GM11168 (cell line): ENCODE measurements at regions not wholly inside any gene's neighbourhood (a gene's known extent, or its start where the extent isn't known, plus 50 kb on each side); places are given as distances from the start of the nearest gene placed in this dataset.

Experiments used
- in situ Hi-C: fragments of 300-500 bp; cut with MboI; formaldehyde crosslinking; loops from one replicate; pipeline ENCODE4 v1.12.0; 2022; ENCODE audit warnings: low sequenced_read_pairs; ENCODE audit not compliant: unreplicated experiment

GRCh38 chr10:123434435-123435039 is 231.6 kb upstream of the GPR26 start:
- in situ Hi-C loops = no loop called here

GRCh38 chr10:123442901-123443300 is 223.3 kb upstream of the GPR26 start:
- in situ Hi-C loops = no loop called here

GRCh38 chr10:123443924-123444323 is 222.2 kb upstream of the GPR26 start:
- in situ Hi-C loops = no loop called here

GRCh38 chr10:123445261-123445775 is 220.8 kb upstream of the GPR26 start:
- in situ Hi-C loops = no loop called here

GRCh38 chr10:123446449-123447156 is 219.6 kb upstream of the GPR26 start:
- in situ Hi-C loops = no loop called here

GRCh38 chr10:123449234-123449962 is 216.8 kb upstream of the GPR26 start:
- in situ Hi-C loops = no loop called here

GRCh38 chr10:123450956-123451605 is 215.1 kb upstream of the GPR26 start:
- in situ Hi-C loops = no loop called here

- in situ Hi-C loops = no loop called here
Measured at GRCh38 chr10:123451618-123452245, 214.4 kb upstream of the GPR26 start.

- in situ Hi-C loops = no loop called here
Measured at GRCh38 chr10:123454987-123455386, 211.2 kb upstream of the GPR26 start.

- in situ Hi-C loops = no loop called here
Measured at GRCh38 chr10:123455861-123456260, 210.3 kb upstream of the GPR26 start.

GRCh38 chr10:123458933-123459332 is 207.2 kb upstream of the GPR26 start:
- in situ Hi-C loops = no loop called here

- in situ Hi-C loops = no loop called here
Measured at GRCh38 chr10:123459371-123460091, 206.6 kb upstream of the GPR26 start.

GRCh38 chr10:123462246-123462645 is 203.9 kb upstream of the GPR26 start:
- in situ Hi-C loops = no loop called here

- in situ Hi-C loops = no loop called here
Measured at GRCh38 chr10:123462756-123463155, 203.4 kb upstream of the GPR26 start.

- in situ Hi-C loops = no loop called here
Measured at GRCh38 chr10:123463181-123463580, 203.0 kb upstream of the GPR26 start.

GRCh38 chr10:123463698-123464097 is 202.5 kb upstream of the GPR26 start:
- in situ Hi-C loops = no loop called here

GRCh38 chr10:123464430-123465323 is 201.5 kb upstream of the GPR26 start:
- in situ Hi-C loops = no loop called here

- in situ Hi-C loops = no loop called here
Measured at GRCh38 chr10:123470336-123470921, 195.7 kb upstream of the GPR26 start.
